CD4-positive, alpha-beta T cell (primary cell): ENCODE measurements at regions not wholly inside any gene's neighbourhood (a gene's known extent, or its start where the extent isn't known, plus 50 kb on each side); places are given as distances from the start of the nearest gene placed in this dataset.

Source experiments
- ATAC-seq: fragments of 200-7000 bp; cut with Tn5 transposase; one replicate; pipeline ENCODE4 v1.10.0; 2022; ENCODE audit warnings: mild to moderate bottlenecking; ENCODE audit not compliant: poor library complexity
- CTCF ChIA-PET: fragments of 350-600 bp; sonication (Branson Sonifier 250); formaldehyde crosslinking; loops from one replicate; lab custom pipeline; 2021; ENCODE audit warnings: antibody characterized with exemption, inconsistent platforms; lab: Charles Lee
- POLR2A ChIA-PET: fragments of 350-600 bp; sonication (Branson Sonifier 250); formaldehyde crosslinking; loops from one replicate; lab custom pipeline; 2021; ENCODE audit warnings: antibody characterized with exemption, inconsistent platforms; lab: Charles Lee
- DNase-seq, 14 experiments: peaks; one replicate each; pipeline ENCODE4 v3.0.0-alpha.2; 2013 to 2020; ENCODE audit warnings: mixed read lengths in 2 of 14
- H3K27ac ChIP-seq, 2 donors: one replicate each; pipeline versions ENCODE4 v1.5.1 to v1.7.0; 2013; ENCODE audit warnings: low read length in 2 of 2, low read depth in 1 of 2, mild to moderate bottlenecking in 1 of 2
- H3K27me3 ChIP-seq, 2 experiments: 1 replicate in 1 of 2; 2 replicates in 1 of 2; pipeline versions ENCODE4 v1.6.1 to v1.7.0; 2013; ENCODE audit warnings: low read length in 2 of 2, control low read depth in 1 of 2, mild to moderate bottlenecking in 1 of 2, moderate library complexity in 1 of 2; ENCODE audit not compliant: insufficient read depth in 2 of 2, control insufficient read depth in 1 of 2
- H3K36me3 ChIP-seq: one replicate; pipeline ENCODE4 v1.6.1; 2013; ENCODE audit warnings: low read length, control low read depth; ENCODE audit not compliant: insufficient read depth
- H3K4me1 ChIP-seq: one replicate; pipeline ENCODE4 v1.6.1; 2013; ENCODE audit warnings: low read length, control low read depth; ENCODE audit not compliant: insufficient read depth
- H3K4me3 ChIP-seq: one replicate; pipeline ENCODE4 v1.5.1; 2013; ENCODE audit warnings: mild to moderate bottlenecking, low read length, moderate library complexity
- H3K9me3 ChIP-seq, 2 experiments: 1 replicate in 1 of 2; 2 replicates in 1 of 2; pipeline versions ENCODE4 v1.6.1 to v1.7.0; 2013; ENCODE audit warnings: low read length in 2 of 2, mild to moderate bottlenecking in 2 of 2, control low read depth in 1 of 2, moderate library complexity in 1 of 2; ENCODE audit not compliant: control insufficient read depth in 1 of 2, insufficient read depth in 1 of 2
- H3K27ac Mint-ChIP-seq: one replicate; pipeline ENCODE4 v1.8.0; 2020; ENCODE audit warnings: mixed read lengths
- H3K27me3 Mint-ChIP-seq: one replicate; pipeline ENCODE4 v1.8.0; 2021; ENCODE audit warnings: mixed read lengths
- H3K36me3 Mint-ChIP-seq: one replicate; pipeline ENCODE4 v1.8.0; 2021; ENCODE audit warnings: low read depth, mixed read lengths
- H3K4me1 Mint-ChIP-seq: one replicate; pipeline ENCODE4 v1.8.0; 2021; ENCODE audit warnings: low read depth, mixed read lengths
- H3K4me3 Mint-ChIP-seq: one replicate; pipeline ENCODE4 v1.8.0; 2020; ENCODE audit warnings: mild to moderate bottlenecking, mixed read lengths
- H3K9me3 Mint-ChIP-seq: one replicate; pipeline ENCODE4 v1.8.0; 2020; ENCODE audit warnings: mixed read lengths
- intact Hi-C, 2 experiments: fragments of 100-400 bp; cut with DNase I in 1 of 2; cut with micrococcal nuclease in 1 of 2; formaldehyde crosslinking; loops; one replicate each; pipeline versions ENCODE4 v1.15.1 to v1.9.0; 2023 to 2025; cut with DNase I, micrococcal nuclease
- TF ChIP-seq, protein P1 (sequence below): fragments of 200-600 bp; IDR thresholded peaks from one replicate; pipeline ENCODE4 v1.8.0; 2022; ENCODE audit warnings: antibody characterized with exemption, mild to moderate bottlenecking

DNA sequence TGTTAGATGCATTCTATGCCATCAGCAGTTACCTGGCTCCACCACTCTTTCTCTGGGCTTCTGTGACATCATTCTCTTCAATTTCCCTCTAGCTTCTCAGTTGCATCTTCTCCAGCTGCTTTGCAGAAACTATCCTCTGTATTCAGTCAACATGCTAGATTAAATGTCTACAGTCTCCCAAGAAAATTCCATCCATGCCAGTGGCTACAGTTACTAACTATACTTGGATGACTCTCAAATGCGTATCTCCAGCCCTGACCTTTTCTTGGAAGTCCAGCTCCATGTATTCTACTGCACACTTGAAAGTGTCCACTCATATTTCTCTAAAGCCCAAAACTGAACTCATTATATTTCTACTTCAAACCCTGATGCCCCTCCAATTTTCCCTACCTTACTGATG is 232.3 kb upstream of the TENM3 start:
- H3K4me3 Mint-ChIP-seq, result no peak overlapping the region
- Histone ChIP-seq H3K4me1 (no peaks in the 10 kb centered on the region), H3K36me3 (no peaks in the 10 kb centered on the region), H3K27me3 (no peaks in the 10 kb centered on the region), H3K27ac (no peak overlapping the region), H3K4me3 (no peak overlapping the region), H3K9me3 (peaks cover 0 to 8% of the 10 kb centered on the region in 2 experiments)
- TF ChIP-seq, protein P1, sequence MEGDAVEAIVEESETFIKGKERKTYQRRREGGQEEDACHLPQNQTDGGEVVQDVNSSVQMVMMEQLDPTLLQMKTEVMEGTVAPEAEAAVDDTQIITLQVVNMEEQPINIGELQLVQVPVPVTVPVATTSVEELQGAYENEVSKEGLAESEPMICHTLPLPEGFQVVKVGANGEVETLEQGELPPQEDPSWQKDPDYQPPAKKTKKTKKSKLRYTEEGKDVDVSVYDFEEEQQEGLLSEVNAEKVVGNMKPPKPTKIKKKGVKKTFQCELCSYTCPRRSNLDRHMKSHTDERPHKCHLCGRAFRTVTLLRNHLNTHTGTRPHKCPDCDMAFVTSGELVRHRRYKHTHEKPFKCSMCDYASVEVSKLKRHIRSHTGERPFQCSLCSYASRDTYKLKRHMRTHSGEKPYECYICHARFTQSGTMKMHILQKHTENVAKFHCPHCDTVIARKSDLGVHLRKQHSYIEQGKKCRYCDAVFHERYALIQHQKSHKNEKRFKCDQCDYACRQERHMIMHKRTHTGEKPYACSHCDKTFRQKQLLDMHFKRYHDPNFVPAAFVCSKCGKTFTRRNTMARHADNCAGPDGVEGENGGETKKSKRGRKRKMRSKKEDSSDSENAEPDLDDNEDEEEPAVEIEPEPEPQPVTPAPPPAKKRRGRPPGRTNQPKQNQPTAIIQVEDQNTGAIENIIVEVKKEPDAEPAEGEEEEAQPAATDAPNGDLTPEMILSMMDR, result no peak
- no peak for ATAC-seq
- intact Hi-C loops, result no loop called here
- no peaks in the 10 kb centered on the region for H3K4me1 Mint-ChIP-seq
- DNase-seq, result no peak
- H3K36me3 Mint-ChIP-seq, result no peaks in the 10 kb centered on the region
- no peaks in the 10 kb centered on the region for H3K27me3 Mint-ChIP-seq
- H3K27ac Mint-ChIP-seq, result no peak overlapping the region
- ChIA-PET POLR2A (no interaction called here), CTCF (no interaction called here)
- peaks cover 7% of the 10 kb centered on the region for H3K9me3 Mint-ChIP-seq

DNA sequence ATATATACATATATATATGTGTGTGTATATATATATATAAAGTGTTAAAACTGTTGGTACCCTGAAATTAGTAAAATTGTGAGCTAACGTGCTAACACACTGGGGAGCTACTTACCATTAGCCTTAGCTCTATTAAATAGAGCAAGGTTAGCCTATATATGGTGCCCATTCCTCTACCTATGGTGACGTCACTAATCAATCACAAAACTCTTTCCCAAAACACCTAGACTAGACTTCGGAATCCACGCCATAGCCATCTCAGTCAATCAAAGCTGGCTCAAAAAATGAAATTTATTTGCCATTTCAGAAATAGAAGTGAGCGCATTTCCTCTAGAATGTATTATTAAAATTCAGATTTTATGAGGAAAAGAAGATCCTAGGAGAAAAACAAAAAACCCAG is 229.0 kb upstream of the TENM3 start:
- Mint-ChIP-seq H3K4me3 (no peak overlapping the region), H3K4me1 (no peaks in the 10 kb centered on the region), H3K27ac (no peak overlapping the region), H3K36me3 (no peaks in the 10 kb centered on the region), H3K9me3 (peaks cover 1% of the 10 kb centered on the region), H3K27me3 (no peaks in the 10 kb centered on the region)
- H3K36me3 ChIP-seq, result no peaks in the 10 kb centered on the region
- intact Hi-C loops, result no loop called here
- CTCF ChIA-PET, result no interaction called here
- H3K27me3 ChIP-seq, result no peaks in the 10 kb centered on the region
- H3K27ac ChIP-seq, result no peak overlapping the region
- POLR2A ChIA-PET, result no interaction called here
- peaks cover 0 to 8% of the 10 kb centered on the region in 2 experiments for H3K9me3 ChIP-seq
- DNase-seq, result no peak
- TF ChIP-seq, protein P1, result no peak
- no peaks in the 10 kb centered on the region for H3K4me1 ChIP-seq
- no peak for ATAC-seq
- no peak overlapping the region for H3K4me3 ChIP-seq

DNA sequence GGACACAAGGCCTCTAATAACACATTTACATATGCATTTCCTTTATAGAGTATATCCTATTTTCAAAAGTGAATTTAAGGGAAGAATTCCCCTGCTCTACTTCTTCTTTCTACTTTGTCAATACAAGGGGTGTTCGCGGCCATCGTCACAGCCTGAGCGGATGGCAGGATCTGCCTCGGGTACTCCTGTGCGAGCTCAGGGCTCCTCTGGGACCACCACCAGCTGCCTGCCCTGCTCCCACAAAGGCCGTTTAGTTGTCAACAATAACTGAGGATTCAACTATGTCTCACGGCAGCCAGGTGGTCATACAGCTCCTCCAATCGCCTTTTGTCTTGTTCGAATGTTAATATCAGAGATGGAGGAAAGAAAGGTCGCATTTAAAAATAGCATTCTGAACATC is 228.2 kb upstream of the TENM3 start:
- TF ChIP-seq, protein P1, result no peak
- no peak for ATAC-seq
- Mint-ChIP-seq H3K36me3 (no peaks in the 10 kb centered on the region), H3K27ac (no peak overlapping the region), H3K4me1 (no peaks in the 10 kb centered on the region), H3K4me3 (no peak overlapping the region), H3K27me3 (no peaks in the 10 kb centered on the region), H3K9me3 (peaks cover 1% of the 10 kb centered on the region)
- no peak for DNase-seq
- no peak overlapping the region for H3K4me3 ChIP-seq
- H3K27me3 ChIP-seq, result no peaks in the 10 kb centered on the region
- no peaks in the 10 kb centered on the region for H3K36me3 ChIP-seq
- ChIA-PET CTCF (no interaction called here), POLR2A (no interaction called here)
- no peak overlapping the region for H3K27ac ChIP-seq
- H3K9me3 ChIP-seq, result no peaks in the 10 kb centered on the region
- no peaks in the 10 kb centered on the region for H3K4me1 ChIP-seq
- intact Hi-C loops, result no loop called here
